Ovary (tissue), 7 donors: ENCODE measurements at regions not wholly inside any gene's neighbourhood (a gene's known extent, or its start where the extent isn't known, plus 50 kb on each side); places are given as distances from the start of the nearest gene placed in this dataset.
"Not testable (repeated sequence)": the region's sequence is repeated elsewhere in the genome, so short reads cannot be mapped to it uniquely, and the experiment has no call there.

ENCODE experiments used
- DNase-seq, 5 donors: peaks; one replicate each; pipeline ENCODE4 v3.0.0-alpha.2; 2019 to 2020
- H3K27ac ChIP-seq, 2 donors: fragments of 200-600 bp; one replicate each; pipeline versions ENCODE4 v1.5.1 to v1.8.0; 2019 to 2022
- H3K27me3 ChIP-seq: fragments of 200-600 bp; one replicate; pipeline ENCODE4 v1.8.0; 2022
- H3K36me3 ChIP-seq: fragments of 200-600 bp; sonication (generic); one replicate; pipeline ENCODE4 v1.5.1; 2019
- H3K4me1 ChIP-seq: one replicate; pipeline ENCODE4 v1.8.1; 2013; ENCODE audit warnings: mild to moderate bottlenecking, moderate library complexity; ENCODE audit not compliant: insufficient read depth
- H3K4me3 ChIP-seq: fragments of 200-600 bp; sonication (generic); one replicate; pipeline ENCODE4 v1.5.1; 2017
- H3K9me3 ChIP-seq, 2 donors: fragments of 200-600 bp in 1 of 2; sonication (generic) in 1 of 2; one replicate each; pipeline versions ENCODE4 v1.5.1 to v1.8.1; 2013 to 2019; ENCODE audit warnings: mild to moderate bottlenecking in 1 of 2, moderate library complexity in 1 of 2
- CTCF ChIP-seq, 3 donors: fragments of 450-650 bp in 2 of 3; fragments of 200-600 bp in 1 of 3; IDR thresholded peaks; one replicate each; pipeline versions ENCODE4 v1.5.1 to v1.8.0; 2016 to 2022; ENCODE audit warnings: antibody characterized with exemption in 3 of 3, mild to moderate bottlenecking in 1 of 3
- EP300 ChIP-seq: sonication (generic); formaldehyde crosslinking; IDR thresholded peaks from one replicate; pipeline ENCODE4 v1.6.1; 2017; ENCODE audit warnings: antibody characterized with exemption
- POLR2A ChIP-seq: fragments of 450-650 bp; IDR thresholded peaks from one replicate; pipeline ENCODE4 v1.6.1; 2017; ENCODE audit warnings: antibody characterized with exemption, mild to moderate bottlenecking, moderate library complexity
- WGBS, 3 donors: extraction: QIAGEN DNeasy Blood & Tissue Kit in 1 of 3; methylation state at CpG; one replicate each; pipeline versions ENCODE4 v1.1.5 to v1.1.7; 2013 to 2017; 5-methylcytosine and 5-hydroxymethylcytosine counted together
- intact Hi-C, 4 donors: fragments of 100-400 bp; cut with DNase I; formaldehyde crosslinking; loops; one replicate each; pipeline versions ENCODE4 v1.11.0 to v1.15.1; 2022 to 2023
- donor health status: DM: no; HTN: no; CAD: no; lungs with moderate emphysema.
- donor health status: DM: no; HTN: no; CAD: no.
- donor health status: Bipolar disorder and iron deficiency.
- donor health status: DM: no; HTN: no; CAD: no.
- donor health status: DM: yes; HTN: yes; CAD: no.

- 93 to 96% (median 96%) methylated on average over 2 of the region's 2 CpGs for WGBS, 3 donors
Observed at GRCh38 chr5:15001517-15001916, 129.9 kb upstream of the ANKH start.

GRCh38 chr5:14998491-14998890 lies 126.9 kb upstream of the ANKH start:
- intact Hi-C loops: loop anchor here in 1 of 4 donors (10.0 kb wide), 1 partner anchor 1014 kb away; no protein-coding TSS in a partner anchor
- 82 to 93% (median 88%) methylated on average over 3 of the region's 3 CpGs for WGBS, 3 donors
- H3K27me3 ChIP-seq: no peaks in the 10 kb centered on the region
- no peaks in the 10 kb centered on the region for H3K4me1 ChIP-seq
- TF ChIP-seq CTCF (IDR thresholded peaks at IDR 0.05): no peak
- no peak for TF ChIP-seq EP300
- no peak for TF ChIP-seq POLR2A
- H3K27ac ChIP-seq: no peak overlapping the region
- no peaks in the 10 kb centered on the region for H3K9me3 ChIP-seq
- no peaks in the 10 kb centered on the region for H3K36me3 ChIP-seq
- DNase-seq: no peak
- no peak overlapping the region for H3K4me3 ChIP-seq

More at GRCh38 chr5:15001517-15001916, 129.9 kb upstream of the ANKH start:
- intact Hi-C loops: loop anchor here in 2 of 4 donors (5.0 kb wide), 1 partner anchor 274 kb away; no protein-coding TSS in a partner anchor
- H3K4me1 ChIP-seq: no peaks in the 10 kb centered on the region
- TF ChIP-seq POLR2A (no peak), CTCF (IDR thresholded peaks at IDR 0.05) (no peak), EP300 (no peak)
- no peaks in the 10 kb centered on the region for H3K27me3 ChIP-seq
- DNase-seq: no peak
- no peaks in the 10 kb centered on the region for H3K36me3 ChIP-seq
- H3K9me3 ChIP-seq: no peaks in the 10 kb centered on the region
- no peak overlapping the region for H3K27ac ChIP-seq
- H3K4me3 ChIP-seq: no peak overlapping the region

GRCh38 chr5:14996997-14997396 lies 125.4 kb upstream of the ANKH start:
- DNase-seq: no peak
- TF ChIP-seq CTCF (IDR thresholded peaks at IDR 0.05) (no peak), EP300 (no peak), POLR2A (no peak)
- Histone ChIP-seq H3K9me3 (no peaks in the 10 kb centered on the region), H3K27ac (no peak overlapping the region), H3K4me3 (no peak overlapping the region), H3K4me1 (no peaks in the 10 kb centered on the region), H3K36me3 (no peaks in the 10 kb centered on the region), H3K27me3 (no peaks in the 10 kb centered on the region)
- 72 to 83% (median 74%) methylated on average over 3 of the region's 3 CpGs for WGBS, 3 donors
- intact Hi-C loops: loop anchor here in 1 of 4 donors (10.0 kb wide), 1 partner anchor 1012 kb away; no protein-coding TSS in a partner anchor

GRCh38 chr5:14995229-14995628 lies 123.7 kb upstream of the ANKH start:
- Histone ChIP-seq H3K27me3 (no peaks in the 10 kb centered on the region), H3K9me3 (no peaks in the 10 kb centered on the region), H3K4me1 (no peaks in the 10 kb centered on the region), H3K27ac (no peak overlapping the region), H3K4me3 (no peak overlapping the region), H3K36me3 (no peaks in the 10 kb centered on the region)
- WGBS, 3 donors: 71 to 81% (median 77%) methylated on average over 4 of the region's 4 CpGs
- TF ChIP-seq CTCF (IDR thresholded peaks at IDR 0.05): no peak
- TF ChIP-seq EP300: no peak
- no peak for TF ChIP-seq POLR2A
- intact Hi-C loops: loop anchor here in 1 of 4 donors (10.0 kb wide), 1 partner anchor 1010 kb away; no protein-coding TSS in a partner anchor
- DNase-seq: no peak

- not testable (repeated sequence) for H3K27me3 ChIP-seq, H3K9me3 ChIP-seq, H3K4me3 ChIP-seq, H3K36me3 ChIP-seq, H3K27ac ChIP-seq, H3K4me1 ChIP-seq, DNase-seq
- 94 to 97% (median 96%) methylated on average over 30 to 40 of the region's 40 CpGs for WGBS, 3 donors
- intact Hi-C loops: loop anchor here in 1 of 4 donors (10.0 kb wide), 1 partner anchor 1009 kb away; no protein-coding TSS in a partner anchor
Observed at GRCh38 chr5:14993459-14994133, 122.0 kb upstream of the ANKH start.

- not testable (repeated sequence) for DNase-seq, H3K4me3 ChIP-seq, H3K4me1 ChIP-seq, H3K27me3 ChIP-seq, H3K36me3 ChIP-seq, H3K27ac ChIP-seq, H3K9me3 ChIP-seq
- intact Hi-C loops: loop anchor here in 1 of 4 donors (10.0 kb wide), 1 partner anchor 1008 kb away; no protein-coding TSS in a partner anchor
- WGBS, 3 donors: 89 to 90% (median 89%) methylated on average over 28 of the region's 28 CpGs
Observed at GRCh38 chr5:14992751-14993458, 121.3 kb upstream of the ANKH start.
